HG02938 (cell line): ENCODE measurements at regions not wholly inside any gene's neighbourhood (a gene's known extent, or its start where the extent isn't known, plus 50 kb on each side); places are given as distances from the start of the nearest gene placed in this dataset.

Source experiments
- ATAC-seq: cut with Tn5 transposase; IDR thresholded peaks from one replicate; pipeline ENCODE4 v1.9.1; 2021; ENCODE audit warnings: mild to moderate bottlenecking, moderate library complexity; ENCODE audit not compliant: unreplicated experiment

DNA sequence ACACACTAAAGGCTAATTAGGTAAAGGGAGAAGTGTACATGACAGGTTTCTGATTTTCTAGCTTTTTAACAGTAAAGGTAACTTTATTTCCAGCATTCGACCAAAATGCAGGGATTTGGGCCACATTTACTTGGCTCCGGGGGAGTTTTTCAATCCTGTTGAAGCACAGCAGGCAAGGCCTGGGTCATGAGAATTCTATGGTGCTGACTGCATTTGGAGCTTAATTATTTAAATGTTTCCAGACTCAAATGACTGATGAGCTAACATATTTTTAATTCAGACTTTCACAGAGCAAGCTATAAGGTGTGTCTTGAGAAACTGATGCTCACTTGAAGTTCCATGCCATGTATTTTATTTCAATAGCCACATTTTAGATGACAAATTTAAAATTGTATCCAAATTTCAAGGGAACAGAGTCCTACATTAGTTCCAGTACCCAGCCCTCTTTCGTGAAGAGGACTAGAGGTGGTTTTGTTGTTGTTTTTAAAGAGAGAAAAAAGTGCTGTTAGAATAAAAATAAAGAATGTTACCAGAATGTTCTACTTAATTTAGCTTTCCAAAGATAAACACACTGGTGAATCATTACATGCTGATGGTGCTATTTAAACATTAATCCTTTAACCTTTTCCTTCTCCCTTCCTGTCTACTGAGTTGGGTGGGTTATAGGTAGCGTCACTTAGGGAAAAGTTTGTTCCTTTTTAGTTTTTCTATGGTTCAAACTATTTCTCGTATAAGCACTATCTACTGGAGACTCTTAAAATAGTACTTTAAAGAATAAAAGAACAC lies 82.3 kb upstream of the PHACTR2 start:
- no peak for ATAC-seq

DNA sequence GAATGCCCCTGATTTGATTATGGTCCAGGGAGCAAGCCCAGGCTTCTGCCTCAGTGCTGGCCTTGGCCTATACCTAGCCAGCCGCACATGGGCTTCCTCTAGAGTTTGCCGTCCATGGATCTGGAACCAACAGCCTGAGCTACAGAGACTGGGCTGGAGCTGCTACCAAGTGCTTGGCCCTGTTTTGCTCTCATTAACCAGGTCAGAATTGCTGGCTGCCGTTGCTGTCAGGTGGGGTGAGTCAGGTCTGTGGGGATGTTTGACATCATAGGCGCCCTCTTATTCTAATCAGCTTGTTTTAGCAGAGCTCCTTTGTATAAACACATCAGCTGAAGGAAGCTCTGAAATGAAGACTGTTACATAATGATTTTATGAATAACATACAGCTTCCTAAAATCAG lies 83.1 kb upstream of the PHACTR2 start:
- ATAC-seq: no peak

DNA sequence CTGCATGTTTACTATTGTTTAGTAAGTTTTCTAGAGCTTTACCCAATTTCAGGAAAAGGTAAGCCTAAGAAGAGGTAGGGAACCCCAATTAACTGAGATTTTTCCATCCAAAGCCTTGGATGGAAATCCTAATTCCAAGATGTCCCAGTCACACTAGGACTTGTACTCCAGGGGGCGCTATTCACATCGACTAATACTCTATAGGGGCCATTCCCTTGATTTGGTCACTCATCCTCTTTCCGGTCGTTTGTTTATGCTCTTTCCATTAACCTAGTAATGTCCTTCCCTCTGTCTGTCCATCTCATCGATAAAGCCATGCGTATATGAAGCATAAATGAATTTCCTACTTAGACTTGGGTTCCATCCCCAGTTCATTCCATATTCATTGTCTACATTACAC lies 80.8 kb upstream of the FUCA2 start:
- ATAC-seq: no peak

- ATAC-seq: no peak
These were observed 79.9 kb upstream of the FUCA2 start for GRCh38 chr6:143591441-143591840.

DNA sequence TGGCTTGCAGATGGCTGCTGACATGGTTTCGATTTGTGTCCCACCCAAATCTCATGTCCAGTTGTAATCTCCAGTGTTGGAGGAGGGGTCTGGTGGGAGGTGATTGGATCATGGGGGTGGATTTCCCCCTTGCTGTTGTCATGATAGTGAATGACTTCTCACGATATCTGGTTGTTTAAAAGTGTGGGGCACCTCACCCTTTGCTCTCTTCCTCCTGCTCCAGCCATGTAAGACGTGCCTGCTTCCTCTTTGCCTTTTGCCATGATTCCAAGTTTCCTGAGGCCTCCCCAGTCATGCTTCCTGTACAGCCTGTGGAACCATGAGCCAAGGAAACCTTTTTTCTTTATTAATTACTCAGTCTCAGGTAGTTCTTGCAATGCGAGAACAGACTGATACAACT lies 77.6 kb upstream of the FUCA2 start:
- no peak for ATAC-seq

DNA sequence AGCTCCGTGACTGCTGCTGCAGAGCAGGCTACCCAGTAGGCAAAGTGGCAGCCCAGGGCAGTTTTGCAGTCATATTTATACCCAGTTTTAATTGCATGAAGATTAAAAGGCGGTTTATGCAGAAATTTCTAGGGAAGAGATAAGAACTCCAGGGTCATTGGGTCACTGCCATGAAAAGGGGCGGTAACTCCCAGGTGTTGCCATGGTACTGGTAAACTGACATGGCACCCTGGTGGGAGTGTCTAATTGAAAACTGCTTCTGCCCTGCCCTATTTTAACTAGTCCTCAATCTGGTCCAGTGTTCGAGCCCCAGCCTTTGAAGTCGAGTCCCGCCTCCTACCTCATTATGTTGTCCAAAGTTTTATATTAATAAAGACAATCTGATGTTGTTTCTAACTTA lies 75.0 kb upstream of the FUCA2 start:
- no peak for ATAC-seq

DNA sequence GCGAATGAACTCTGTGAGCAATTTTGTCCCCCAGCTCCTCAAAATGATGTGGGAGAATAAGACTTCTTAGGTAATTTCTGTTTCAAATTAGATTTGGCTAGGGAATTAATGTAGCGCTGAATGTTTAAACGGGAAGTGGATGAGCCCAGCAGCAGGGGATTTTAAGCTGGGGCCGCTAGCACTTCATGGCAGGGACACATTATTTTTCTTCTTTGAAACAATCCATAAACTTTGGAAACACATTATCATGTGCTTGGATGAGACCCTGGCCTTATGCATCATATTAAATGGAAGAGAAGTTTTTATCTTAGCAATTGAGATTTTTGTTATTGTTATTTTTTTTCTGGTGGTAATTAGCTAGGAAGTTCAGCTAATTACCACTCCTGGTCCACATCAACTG lies 74.2 kb upstream of the FUCA2 start:
- no peak for ATAC-seq

DNA sequence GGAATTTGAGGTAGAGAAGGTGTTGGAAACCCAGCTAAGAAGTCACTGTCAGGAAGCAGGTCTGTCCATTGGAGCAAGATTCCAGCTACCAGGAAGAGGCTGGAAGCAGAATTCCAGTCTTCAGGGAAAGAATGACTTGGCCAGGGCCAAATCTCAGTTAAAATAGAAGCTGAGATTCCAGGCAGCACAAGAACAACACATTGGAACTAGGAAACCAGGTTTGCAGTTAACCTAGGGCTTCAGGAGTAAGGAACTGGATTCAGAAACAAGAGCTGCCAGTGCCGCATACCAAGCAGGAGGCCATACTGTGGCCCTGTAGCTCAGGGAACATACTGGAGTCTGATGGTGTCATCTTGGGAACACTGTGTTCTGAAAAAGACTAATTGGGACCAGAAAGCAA lies 73.7 kb upstream of the FUCA2 start:
- no peak for ATAC-seq

- no peak for ATAC-seq
These were observed 72.2 kb upstream of the FUCA2 start for GRCh38 chr6:143583542-143584327.

GRCh38 chr6:143581835-143582480 lies 70.4 kb upstream of the FUCA2 start:
- ATAC-seq: no peak

DNA sequence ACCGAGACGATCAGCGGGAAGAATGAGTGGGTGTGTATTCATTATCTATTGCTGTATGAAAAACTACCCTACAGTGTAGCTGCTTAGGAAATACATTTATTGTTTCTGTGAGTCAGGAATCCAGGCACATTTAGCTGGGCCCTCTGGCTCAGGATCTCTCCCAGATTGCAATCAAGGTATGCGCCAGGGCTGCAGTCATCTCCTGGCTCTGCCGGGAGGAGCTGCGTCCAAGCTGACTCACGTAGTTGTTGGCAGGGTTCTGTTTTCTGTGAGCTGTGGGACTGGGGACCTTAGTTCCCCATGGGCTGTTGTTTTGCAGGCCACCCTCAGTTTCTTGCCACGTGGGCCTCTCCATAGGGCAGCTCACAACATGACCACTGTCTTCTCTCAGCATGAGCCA lies 68.2 kb upstream of the FUCA2 start:
- no peak for ATAC-seq

GRCh38 chr6:143578054-143578453 lies 66.5 kb upstream of the FUCA2 start:
- no peak for ATAC-seq

- no peak for ATAC-seq
These were observed 64.4 kb upstream of the FUCA2 start for GRCh38 chr6:143575901-143576426.

DNA sequence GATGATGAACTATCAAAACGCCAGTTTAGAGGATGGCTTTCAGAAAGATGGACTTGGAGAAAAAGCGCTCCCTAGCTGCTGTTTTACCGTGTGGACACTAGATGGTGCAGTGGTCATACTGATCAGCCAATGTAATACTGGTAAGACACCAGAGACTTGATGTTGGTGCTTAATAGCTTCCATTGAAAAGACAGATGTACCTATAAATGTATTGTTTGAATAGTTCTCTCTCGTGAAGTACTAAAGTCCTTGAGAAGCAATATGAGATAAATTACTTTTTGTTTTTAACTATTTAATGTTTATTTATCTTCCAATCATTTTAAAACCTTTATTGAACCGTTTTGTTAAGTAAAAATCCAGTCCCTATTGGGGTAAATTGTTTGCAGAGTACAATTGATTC lies 63.9 kb upstream of the FUCA2 start:
- ATAC-seq: peak; percentile 90

DNA sequence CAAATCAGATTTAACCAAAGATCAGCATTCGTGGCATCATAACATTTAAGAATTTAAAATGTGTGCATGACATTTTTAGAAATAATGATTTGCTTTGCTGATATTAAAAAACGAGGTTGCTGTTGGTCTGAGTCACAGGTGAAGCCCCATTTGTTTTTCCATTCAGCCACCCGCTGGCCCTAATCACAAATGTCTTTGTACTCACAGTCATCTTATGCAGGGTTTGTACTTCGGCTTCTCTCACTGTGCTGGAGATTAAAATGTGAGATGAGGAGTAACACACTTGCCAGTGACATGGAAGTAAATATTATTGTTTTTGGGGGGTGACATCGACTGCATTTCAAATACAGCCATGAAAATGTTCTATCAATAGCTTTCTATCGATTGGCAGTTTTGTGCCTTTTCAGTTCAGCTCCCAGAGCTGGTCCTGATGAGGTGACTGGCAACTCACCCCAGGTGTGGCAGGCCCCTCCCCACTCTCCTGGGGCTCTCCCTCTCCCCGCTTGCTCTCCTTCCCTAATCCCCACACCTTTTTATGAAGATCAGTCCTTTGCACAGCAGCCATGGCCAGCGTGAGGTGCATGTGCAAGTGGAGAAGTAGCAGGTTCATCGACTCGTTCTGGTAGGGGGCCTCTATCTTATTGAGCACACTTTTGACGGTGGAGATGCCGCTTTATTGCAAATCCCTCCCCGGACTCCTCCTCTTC lies 58.8 kb upstream of the FUCA2 start:
- ATAC-seq: no peak

DNA sequence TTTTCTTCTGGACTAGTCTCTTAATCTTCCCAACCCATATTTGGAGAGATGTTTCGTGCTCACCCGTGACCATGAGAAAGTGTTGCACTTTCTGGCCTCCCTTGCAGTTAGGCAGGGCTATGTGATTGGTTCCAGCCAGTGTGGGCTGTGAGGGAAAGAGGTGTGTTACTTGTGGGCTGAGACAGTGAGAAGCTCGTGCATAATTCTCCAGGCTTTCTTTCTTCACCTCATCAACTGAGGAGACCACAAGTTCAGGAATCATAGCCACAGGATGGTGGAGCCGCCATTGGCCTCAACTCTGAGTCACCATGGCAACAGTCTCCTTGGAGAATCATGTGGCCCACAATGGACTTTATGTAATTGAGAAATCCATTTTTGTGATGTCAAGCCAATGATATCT lies 57.5 kb upstream of the FUCA2 start:
- no peak for ATAC-seq

GRCh38 chr6:143564484-143565017 lies 53.0 kb upstream of the FUCA2 start:
- ATAC-seq: no peak

DNA sequence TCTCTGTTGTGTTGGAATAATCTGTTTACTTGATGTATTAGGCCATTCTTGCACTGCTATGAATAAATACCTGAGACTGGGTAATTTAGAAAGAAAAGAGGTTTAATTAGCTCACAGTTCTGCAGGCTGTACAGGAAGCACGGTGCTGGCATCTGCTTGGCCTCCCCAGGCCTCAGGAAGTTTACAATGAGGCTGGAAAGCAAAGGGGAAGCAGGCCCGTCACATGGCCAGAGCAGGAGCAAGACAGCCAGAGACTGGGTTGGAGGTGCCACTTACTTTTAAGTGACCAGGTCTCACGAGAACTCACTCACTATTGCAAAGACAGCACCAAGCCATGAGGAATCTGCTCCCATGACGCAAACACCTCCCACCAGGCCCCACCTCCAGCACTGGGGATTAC lies 50.6 kb upstream of the FUCA2 start:
- no peak for ATAC-seq
